ENCODE measurements at regions not wholly inside any gene's neighbourhood (a gene's known extent, or its start where the extent isn't known, plus 50 kb on each side); places are given as distances from the start of the nearest gene placed in this dataset.

DNA sequence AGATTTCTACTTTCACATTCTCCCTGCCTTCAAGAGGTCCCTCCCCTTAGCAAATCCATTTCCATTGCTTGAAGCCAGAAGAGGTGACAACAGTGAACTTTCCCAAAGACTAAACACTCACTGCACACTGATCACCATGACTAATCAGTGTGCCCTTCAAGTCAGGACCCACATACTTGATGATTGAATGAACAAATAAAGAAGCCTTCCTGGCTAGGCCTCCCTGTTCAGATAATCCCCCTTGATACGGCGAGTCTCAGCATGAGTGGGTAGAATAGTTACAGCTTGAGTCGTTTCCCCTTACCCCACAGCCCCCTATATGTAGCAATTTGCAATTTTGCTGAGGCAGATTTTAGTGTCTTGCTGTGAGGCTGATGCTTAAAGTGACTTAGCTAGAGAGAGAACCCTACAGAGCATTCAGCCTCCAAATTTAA, 102.2 kb downstream of the UNC5CL start:
- Histone ChIP-seq H3K36me3 (ENCODE audit: control insufficient read depth, insufficient read depth, low read length) (no peaks in the 10 kb centered on the region), H3K27ac (ENCODE audit: insufficient read depth, low read length, poor library complexity, severe bottlenecking) (no peak overlapping the region), H3K4me1 (ENCODE audit: control insufficient read depth, insufficient read depth, low read length, poor library complexity, severe bottlenecking) (no peaks in the 10 kb centered on the region), H3K27me3 (ENCODE audit: control insufficient read depth, insufficient read depth, low read length) (peaks cover 4% of the 10 kb centered on the region), H3K4me3 (ENCODE audit: low read depth, low read length) (no peak overlapping the region), H3K9me3 (ENCODE audit: control insufficient read depth in 2 of 2, low read length in 2 of 2) (no peaks in the 10 kb centered on the region)
- Mint-ChIP-seq H3K36me3 (no peaks in the 10 kb centered on the region), H3K9me3 (peaks cover 0 to 6% (median 0%) of the 10 kb centered on the region in 7 donors), H3K27me3 (peaks cover 4% of the 10 kb centered on the region), H3K4me1 (no peaks in the 10 kb centered on the region), H3K4me3 (no peak overlapping the region), H3K27ac (no peak overlapping the region)
- DNase-seq (no peak), ATAC-seq (ENCODE audit: low read depth in 2 of 2) (no peak)

DNA sequence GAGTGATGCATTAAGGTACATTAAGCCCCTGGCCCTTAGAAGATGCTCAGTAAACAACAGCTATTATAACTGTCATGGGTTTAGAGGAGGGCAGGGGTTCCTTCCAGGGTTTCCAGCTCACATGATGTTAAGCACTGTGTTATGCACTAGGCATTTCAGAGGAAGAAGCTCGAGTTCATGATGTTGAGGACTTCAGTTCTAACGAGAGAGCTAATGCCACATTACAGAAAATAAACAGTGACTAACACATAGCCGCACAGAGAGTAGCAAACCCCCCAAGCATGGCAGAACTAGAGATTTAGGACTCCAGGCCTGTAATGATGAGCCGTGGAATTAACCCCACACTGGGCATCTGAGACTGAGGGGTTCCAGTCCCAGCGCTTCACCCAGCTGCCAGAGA, 105.2 kb downstream of the UNC5CL start:
- Mint-ChIP-seq H3K27ac (no peak overlapping the region), H3K9me3 (no peaks in the 10 kb centered on the region), H3K4me3 (no peak overlapping the region), H3K4me1 (no peaks in the 10 kb centered on the region), H3K27me3 (no peaks in the 10 kb centered on the region), H3K36me3 (no peaks in the 10 kb centered on the region)
- Histone ChIP-seq H3K9me3 (ENCODE audit: control insufficient read depth in 2 of 2, low read length in 2 of 2) (no peaks in the 10 kb centered on the region), H3K4me3 (ENCODE audit: low read depth, low read length) (no peak overlapping the region), H3K27me3 (ENCODE audit: control insufficient read depth, insufficient read depth, low read length) (peaks cover 1% of the 10 kb centered on the region), H3K36me3 (ENCODE audit: control insufficient read depth, insufficient read depth, low read length) (no peaks in the 10 kb centered on the region), H3K27ac (ENCODE audit: insufficient read depth, low read length, poor library complexity, severe bottlenecking) (no peak overlapping the region), H3K4me1 (ENCODE audit: control insufficient read depth, insufficient read depth, low read length, poor library complexity, severe bottlenecking) (no peaks in the 10 kb centered on the region)
- no peak for ATAC-seq (ENCODE audit: low read depth in 2 of 2)
- DNase-seq, result no peak

GRCh38 chr6:40932953-40933352, 106.1 kb downstream of the UNC5CL start:
- H3K27me3 Mint-ChIP-seq, result no peaks in the 10 kb centered on the region
- no peaks in the 10 kb centered on the region for H3K9me3 Mint-ChIP-seq
- Histone ChIP-seq H3K27me3 (ENCODE audit: control insufficient read depth, insufficient read depth, low read length) (peaks cover 6% of the 10 kb centered on the region), H3K4me3 (ENCODE audit: low read depth, low read length) (no peak overlapping the region), H3K36me3 (ENCODE audit: control insufficient read depth, insufficient read depth, low read length) (no peaks in the 10 kb centered on the region), H3K4me1 (ENCODE audit: control insufficient read depth, insufficient read depth, low read length, poor library complexity, severe bottlenecking) (no peaks in the 10 kb centered on the region), H3K27ac (ENCODE audit: insufficient read depth, low read length, poor library complexity, severe bottlenecking) (no peak overlapping the region), H3K9me3 (ENCODE audit: control insufficient read depth in 2 of 2, low read length in 2 of 2) (no peaks in the 10 kb centered on the region)
- ATAC-seq (ENCODE audit: low read depth in 2 of 2) (no peak), DNase-seq (no peak)
- no peak overlapping the region for H3K4me3 Mint-ChIP-seq
- H3K4me1 Mint-ChIP-seq, result no peaks in the 10 kb centered on the region
- no peak overlapping the region for H3K27ac Mint-ChIP-seq
- no peaks in the 10 kb centered on the region for H3K36me3 Mint-ChIP-seq

GRCh38 chr6:40932366-40932765, 106.7 kb downstream of the UNC5CL start:
- H3K27me3 Mint-ChIP-seq, result no peaks in the 10 kb centered on the region
- H3K9me3 Mint-ChIP-seq, result no peaks in the 10 kb centered on the region
- Histone ChIP-seq H3K4me3 (ENCODE audit: low read depth, low read length) (no peak overlapping the region), H3K27me3 (ENCODE audit: control insufficient read depth, insufficient read depth, low read length) (peaks cover 10% of the 10 kb centered on the region), H3K4me1 (ENCODE audit: control insufficient read depth, insufficient read depth, low read length, poor library complexity, severe bottlenecking) (no peaks in the 10 kb centered on the region), H3K27ac (ENCODE audit: insufficient read depth, low read length, poor library complexity, severe bottlenecking) (no peak overlapping the region), H3K36me3 (ENCODE audit: control insufficient read depth, insufficient read depth, low read length) (no peaks in the 10 kb centered on the region), H3K9me3 (ENCODE audit: control insufficient read depth in 2 of 2, low read length in 2 of 2) (no peaks in the 10 kb centered on the region)
- H3K36me3 Mint-ChIP-seq, result no peaks in the 10 kb centered on the region
- no peak overlapping the region for H3K27ac Mint-ChIP-seq
- ATAC-seq (ENCODE audit: low read depth in 2 of 2) (no peak), DNase-seq (no peak)
- H3K4me3 Mint-ChIP-seq, result no peak overlapping the region
- no peaks in the 10 kb centered on the region for H3K4me1 Mint-ChIP-seq

DNA sequence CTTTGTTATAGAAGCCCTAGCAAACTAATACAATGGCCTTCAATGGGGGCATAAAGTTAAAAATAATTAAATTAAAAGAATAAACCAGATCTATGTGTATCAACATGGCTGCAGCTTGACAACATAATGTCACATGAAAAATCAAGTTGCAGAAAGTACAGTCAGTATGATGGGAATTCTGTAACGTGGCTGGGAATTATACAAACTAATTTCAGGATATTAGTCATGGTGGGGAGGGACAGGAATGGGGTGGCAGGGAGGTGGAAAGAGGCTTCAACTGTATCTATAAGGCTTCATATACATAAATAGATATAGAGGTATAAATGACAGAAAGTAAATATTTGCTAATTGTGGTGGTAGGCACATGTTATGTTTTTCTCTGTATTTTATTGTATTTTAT, 107.1 kb downstream of the UNC5CL start:
- H3K4me1 ChIP-seq (ENCODE audit: control insufficient read depth, insufficient read depth, low read length, poor library complexity, severe bottlenecking), result no peaks in the 10 kb centered on the region
- Mint-ChIP-seq H3K27me3 (no peaks in the 10 kb centered on the region), H3K36me3 (no peaks in the 10 kb centered on the region), H3K4me3 (no peak overlapping the region), H3K9me3 (no peaks in the 10 kb centered on the region), H3K4me1 (no peaks in the 10 kb centered on the region), H3K27ac (no peak overlapping the region)
- no peak for ATAC-seq (ENCODE audit: low read depth in 2 of 2)
- H3K9me3 ChIP-seq (ENCODE audit: control insufficient read depth in 2 of 2, low read length in 2 of 2), result no peaks in the 10 kb centered on the region
- no peak overlapping the region for H3K27ac ChIP-seq (ENCODE audit: insufficient read depth, low read length, poor library complexity, severe bottlenecking)
- H3K4me3 ChIP-seq (ENCODE audit: low read depth, low read length), result no peak overlapping the region
- no peaks in the 10 kb centered on the region for H3K36me3 ChIP-seq (ENCODE audit: control insufficient read depth, insufficient read depth, low read length)
- peaks cover 10% of the 10 kb centered on the region for H3K27me3 ChIP-seq (ENCODE audit: control insufficient read depth, insufficient read depth, low read length)
- DNase-seq, result no peak

GRCh38 chr6:40930555-40930954, 108.5 kb downstream of the UNC5CL start:
- H3K27me3 Mint-ChIP-seq, result no peaks in the 10 kb centered on the region
- no peak overlapping the region for H3K27ac Mint-ChIP-seq
- no peaks in the 10 kb centered on the region for H3K4me1 Mint-ChIP-seq
- peaks cover 10% of the 10 kb centered on the region for H3K27me3 ChIP-seq (ENCODE audit: control insufficient read depth, insufficient read depth, low read length)
- no peak overlapping the region for H3K27ac ChIP-seq (ENCODE audit: insufficient read depth, low read length, poor library complexity, severe bottlenecking)
- H3K4me3 Mint-ChIP-seq, result no peak overlapping the region
- H3K9me3 ChIP-seq (ENCODE audit: control insufficient read depth in 2 of 2, low read length in 2 of 2), result no peaks in the 10 kb centered on the region
- H3K4me3 ChIP-seq (ENCODE audit: low read depth, low read length), result no peak overlapping the region
- no peaks in the 10 kb centered on the region for H3K36me3 ChIP-seq (ENCODE audit: control insufficient read depth, insufficient read depth, low read length)
- DNase-seq (peak in 1 of 3 donors; percentile 54), ATAC-seq (ENCODE audit: low read depth in 2 of 2) (no peak)
- H3K9me3 Mint-ChIP-seq, result no peaks in the 10 kb centered on the region
- no peaks in the 10 kb centered on the region for H3K4me1 ChIP-seq (ENCODE audit: control insufficient read depth, insufficient read depth, low read length, poor library complexity, severe bottlenecking)
- no peaks in the 10 kb centered on the region for H3K36me3 Mint-ChIP-seq

- H3K4me3 Mint-ChIP-seq, result no peak overlapping the region
- Histone ChIP-seq H3K27ac (ENCODE audit: insufficient read depth, low read length, poor library complexity, severe bottlenecking) (no peak overlapping the region), H3K27me3 (ENCODE audit: control insufficient read depth, insufficient read depth, low read length) (peaks cover 10% of the 10 kb centered on the region), H3K36me3 (ENCODE audit: control insufficient read depth, insufficient read depth, low read length) (no peaks in the 10 kb centered on the region), H3K4me3 (ENCODE audit: low read depth, low read length) (no peak overlapping the region), H3K9me3 (ENCODE audit: control insufficient read depth in 2 of 2, low read length in 2 of 2) (no peaks in the 10 kb centered on the region), H3K4me1 (ENCODE audit: control insufficient read depth, insufficient read depth, low read length, poor library complexity, severe bottlenecking) (no peaks in the 10 kb centered on the region)
- ATAC-seq (ENCODE audit: low read depth in 2 of 2), result no peak
- no peaks in the 10 kb centered on the region for H3K36me3 Mint-ChIP-seq
- no peak overlapping the region for H3K27ac Mint-ChIP-seq
- H3K27me3 Mint-ChIP-seq, result no peaks in the 10 kb centered on the region
- no peaks in the 10 kb centered on the region for H3K4me1 Mint-ChIP-seq
- no peak for DNase-seq
- no peaks in the 10 kb centered on the region for H3K9me3 Mint-ChIP-seq
These were observed 109.0 kb downstream of the UNC5CL start for GRCh38 chr6:40930045-40930444.

DNA sequence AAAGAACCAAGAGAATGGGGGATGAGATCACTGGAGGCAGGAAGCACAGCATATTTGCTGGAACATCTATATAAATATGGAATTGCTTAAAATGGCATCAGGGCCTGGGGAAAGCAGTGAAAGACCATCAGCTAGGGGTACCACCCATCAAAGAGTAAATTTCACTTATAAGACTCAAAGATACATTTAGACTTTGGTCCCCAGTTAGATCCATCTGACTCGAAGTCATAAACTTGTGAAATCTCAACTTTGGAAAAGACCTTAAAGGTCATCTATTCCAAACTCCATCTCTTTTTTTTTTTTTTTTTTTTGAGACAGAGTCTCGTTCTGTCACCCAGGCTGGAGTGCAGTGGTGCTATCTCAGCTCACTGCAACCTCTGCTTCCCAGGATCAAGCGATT, 109.8 kb downstream of the UNC5CL start:
- Histone ChIP-seq H3K36me3 (ENCODE audit: control insufficient read depth, insufficient read depth, low read length) (no peaks in the 10 kb centered on the region), H3K27ac (ENCODE audit: insufficient read depth, low read length, poor library complexity, severe bottlenecking) (no peak overlapping the region), H3K4me3 (ENCODE audit: low read depth, low read length) (no peak overlapping the region), H3K9me3 (ENCODE audit: control insufficient read depth in 2 of 2, low read length in 2 of 2) (no peaks in the 10 kb centered on the region), H3K4me1 (ENCODE audit: control insufficient read depth, insufficient read depth, low read length, poor library complexity, severe bottlenecking) (no peaks in the 10 kb centered on the region), H3K27me3 (ENCODE audit: control insufficient read depth, insufficient read depth, low read length) (peaks cover 14% of the 10 kb centered on the region)
- Mint-ChIP-seq H3K27me3 (no peaks in the 10 kb centered on the region), H3K9me3 (no peaks in the 10 kb centered on the region), H3K4me3 (no peak overlapping the region), H3K36me3 (no peaks in the 10 kb centered on the region), H3K27ac (no peak overlapping the region), H3K4me1 (no peaks in the 10 kb centered on the region)
- DNase-seq, result no peak
- no peak for ATAC-seq (ENCODE audit: low read depth in 2 of 2)
